ENCODE measurements at regions not wholly inside any gene's neighbourhood (a gene's known extent, or its start where the extent isn't known, plus 50 kb on each side); places are given as distances from the start of the nearest gene placed in this dataset.

GRCh38 chr13:72379581-72379980 lies 347.8 kb downstream of the MZT1 start:
- TF ChIP-seq CTCF (IDR thresholded peaks at IDR 0.05; ENCODE audit: low read length) (no peak), EZH2 (IDR thresholded peaks at IDR 0.05; ENCODE audit: borderline replicate concordance, low read length) (no peak)

All from OCI-LY1 (cell line).